Erythroblast (primary cell): ENCODE measurements at regions not wholly inside any gene's neighbourhood (a gene's known extent, or its start where the extent isn't known, plus 50 kb on each side); places are given as distances from the start of the nearest gene placed in this dataset.

Experiments used
- GATA1 ChIP-seq: IDR thresholded peaks from 2 replicates; pipeline ENCODE4 v1.6.1; 2011; ENCODE audit warnings: low read depth, mild to moderate bottlenecking, control low read depth, low read length, moderate library complexity
- POLR2A ChIP-seq: IDR thresholded peaks from 2 replicates; pipeline ENCODE4 v1.6.1; 2011; ENCODE audit warnings: mild to moderate bottlenecking, low read length

DNA sequence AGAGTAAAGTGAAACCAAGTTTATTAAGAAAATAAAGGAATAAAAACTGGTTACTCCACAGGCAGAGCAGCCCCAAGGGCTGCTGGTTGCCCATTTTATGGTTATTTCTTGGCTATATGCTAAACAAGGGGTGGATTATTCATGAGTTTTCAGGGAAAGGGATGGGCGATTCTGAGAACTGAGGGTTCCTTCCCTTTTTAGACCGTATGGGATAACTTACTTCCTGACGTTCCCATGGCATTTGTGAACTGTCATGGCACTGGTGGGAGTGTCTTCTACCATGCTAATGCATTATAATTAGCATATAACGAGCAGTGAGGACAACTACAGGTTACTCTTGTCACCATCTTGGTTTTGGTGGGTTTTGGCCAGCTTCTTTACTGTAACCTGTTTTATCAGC is 323.9 kb upstream of the PTGER4 start:
- TF ChIP-seq POLR2A (no peak), GATA1 (no peak)
